Mesenchymal stem cell (in vitro differentiated cells and primary cell): ENCODE measurements at regions not wholly inside any gene's neighbourhood (a gene's known extent, or its start where the extent isn't known, plus 50 kb on each side); places are given as distances from the start of the nearest gene placed in this dataset.

Experiments
- DNase-seq: peaks from one replicate; pipeline ENCODE4 v3.0.0-alpha.2; 2013
- H2AFZ ChIP-seq: one replicate; pipeline ENCODE4 v1.6.1; 2013; ENCODE audit warnings: low read depth, mild to moderate bottlenecking, control low read depth, inconsistent platforms, low read length, moderate library complexity
- H2AK5ac ChIP-seq: 2 replicates; pipeline ENCODE4 v1.6.1; 2013; ENCODE audit warnings: low read length, moderate library complexity, mild to moderate bottlenecking, inconsistent platforms; ENCODE audit not compliant: severe bottlenecking
- H2BK120ac ChIP-seq: one replicate; pipeline ENCODE4 v1.6.1; 2013; ENCODE audit warnings: low read depth, mild to moderate bottlenecking, inconsistent platforms, low read length, moderate library complexity
- H2BK12ac ChIP-seq, 2 experiments: one replicate each; pipeline ENCODE4 v1.6.1; 2013; ENCODE audit warnings: inconsistent platforms in 2 of 2, low read length in 2 of 2, mild to moderate bottlenecking in 2 of 2, moderate library complexity in 2 of 2, control low read depth in 1 of 2
- H2BK15ac ChIP-seq: one replicate; pipeline ENCODE4 v1.6.1; 2013; ENCODE audit warnings: mild to moderate bottlenecking, low read depth, inconsistent platforms; ENCODE audit not compliant: poor library complexity, severe bottlenecking
- H2BK5ac ChIP-seq: 2 replicates; pipeline ENCODE4 v1.6.1; 2013; ENCODE audit warnings: low read depth, mild to moderate bottlenecking, low read length, control low read depth, inconsistent platforms; ENCODE audit not compliant: poor library complexity, severe bottlenecking
- H3K14ac ChIP-seq, 2 experiments: one replicate each; pipeline ENCODE4 v1.6.1; 2013; ENCODE audit warnings: inconsistent platforms in 2 of 2, low read length in 2 of 2, control low read depth in 1 of 2, mild to moderate bottlenecking in 1 of 2, moderate library complexity in 1 of 2
- H3K18ac ChIP-seq, 2 experiments: one replicate each; pipeline ENCODE4 v1.6.1; 2013; ENCODE audit warnings: inconsistent platforms in 2 of 2, low read length in 2 of 2, control low read depth in 1 of 2, low read depth in 1 of 2, mild to moderate bottlenecking in 1 of 2
- H3K23ac ChIP-seq, 2 experiments: one replicate each; pipeline ENCODE4 v1.6.1; 2013; ENCODE audit warnings: inconsistent platforms in 2 of 2, low read length in 2 of 2, mild to moderate bottlenecking in 2 of 2, moderate library complexity in 2 of 2, control low read depth in 1 of 2
- H3K27ac ChIP-seq: 2 replicates; pipeline ENCODE4 v1.5.1; 2013; ENCODE audit warnings: mild to moderate bottlenecking, moderate library complexity, low read length, control low read depth, inconsistent platforms; ENCODE audit not compliant: poor library complexity, severe bottlenecking
- H3K27me3 ChIP-seq, 2 experiments: 2 replicates each; pipeline versions ENCODE4 v1.6.1 to v1.7.0; 2013; ENCODE audit warnings: low read length in 2 of 2, mild to moderate bottlenecking in 2 of 2, moderate library complexity in 2 of 2, control low read depth in 1 of 2, inconsistent platforms in 1 of 2; ENCODE audit not compliant: control insufficient read depth in 1 of 2, insufficient read depth in 1 of 2
- H3K36me3 ChIP-seq, 2 experiments: 2 replicates each; pipeline versions ENCODE4 v1.6.1 to v1.7.0; 2013; ENCODE audit warnings: low read length in 2 of 2, control low read depth in 1 of 2, inconsistent platforms in 1 of 2, low read depth in 1 of 2, mild to moderate bottlenecking in 1 of 2; ENCODE audit not compliant: insufficient read depth in 2 of 2, control insufficient read depth in 1 of 2
- H3K4ac ChIP-seq, 2 experiments: one replicate each; pipeline ENCODE4 v1.6.1; 2013; ENCODE audit warnings: inconsistent platforms in 2 of 2, low read length in 2 of 2, mild to moderate bottlenecking in 2 of 2, moderate library complexity in 2 of 2, control low read depth in 1 of 2, low read depth in 1 of 2
- H3K4me1 ChIP-seq: 2 replicates; pipeline ENCODE4 v1.6.1; 2013; ENCODE audit warnings: low read depth, low read length, control low read depth; ENCODE audit not compliant: control insufficient read depth, insufficient read depth
- H3K4me2 ChIP-seq: 2 replicates; pipeline ENCODE4 v1.6.1; 2013; ENCODE audit warnings: low read length, mild to moderate bottlenecking, inconsistent platforms; ENCODE audit not compliant: poor library complexity, severe bottlenecking
- H3K4me3 ChIP-seq, 2 experiments: 2 replicates each; pipeline versions ENCODE4 v1.5.1 to v1.7.0; 2013; ENCODE audit warnings: low read length in 2 of 2, mild to moderate bottlenecking in 2 of 2, control low read depth in 1 of 2, low read depth in 1 of 2; ENCODE audit not compliant: insufficient read depth in 1 of 2
- H3K79me1 ChIP-seq: replicated peaks from 2 replicates; pipeline ENCODE4 v1.6.1; 2013; ENCODE audit warnings: mild to moderate bottlenecking, control low read depth, low read length, inconsistent platforms; ENCODE audit not compliant: poor library complexity, severe bottlenecking
- H3K9ac ChIP-seq: 2 replicates; pipeline ENCODE4 v1.7.0; 2013; ENCODE audit warnings: mild to moderate bottlenecking, low read length, moderate library complexity
- H3K9me3 ChIP-seq: 2 replicates; pipeline ENCODE4 v1.7.0; 2013; ENCODE audit warnings: mild to moderate bottlenecking, low read length; ENCODE audit not compliant: control insufficient read depth
- H4K8ac ChIP-seq: one replicate; pipeline ENCODE4 v1.6.1; 2013; ENCODE audit warnings: inconsistent platforms, mild to moderate bottlenecking, low read length, moderate library complexity
- H4K91ac ChIP-seq: one replicate; pipeline ENCODE4 v1.6.1; 2013; ENCODE audit warnings: mild to moderate bottlenecking, low read length, inconsistent platforms
- WGBS: methylation state at CpG from one replicate; pipeline ENCODE4 v1.1.7; 2013; ENCODE audit warnings: mixed read lengths; 5-methylcytosine and 5-hydroxymethylcytosine counted together

DNA sequence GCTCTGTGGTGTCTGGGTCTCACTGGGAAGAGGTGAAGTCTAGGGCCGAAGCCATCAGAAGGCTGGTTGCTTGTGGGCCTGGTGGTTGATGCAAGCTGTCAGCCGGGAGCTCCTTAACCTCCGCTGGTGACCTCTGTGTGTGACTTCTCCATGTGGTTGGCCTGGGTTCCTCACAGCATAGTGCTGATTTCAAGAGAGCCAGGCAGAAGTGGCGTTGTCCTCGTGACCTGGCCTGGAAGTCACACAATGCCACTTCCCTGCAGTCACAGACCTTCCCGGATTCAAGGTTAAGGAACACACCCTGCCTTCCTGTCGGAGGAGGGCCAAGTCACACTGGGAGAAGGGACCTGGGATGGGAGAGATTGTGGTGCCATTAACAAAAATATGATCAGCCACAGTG, 303.7 kb upstream of the HS6ST1 start:
- H2BK5ac ChIP-seq: no peak overlapping the region
- H2BK120ac ChIP-seq: no peak overlapping the region
- H2BK12ac ChIP-seq: no peak overlapping the region
- no peak overlapping the region for H4K8ac ChIP-seq
- no peak overlapping the region for H4K91ac ChIP-seq
- H3K23ac ChIP-seq: no peak overlapping the region
- H2AK5ac ChIP-seq: no peak overlapping the region
- no peak overlapping the region for H3K18ac ChIP-seq
- H3K4me3 ChIP-seq: no peak overlapping the region
- no peak overlapping the region for H3K27ac ChIP-seq
- peaks cover 18 to 31% of the 10 kb centered on the region in 2 experiments for H3K27me3 ChIP-seq
- no peak overlapping the region for H3K14ac ChIP-seq
- H2BK15ac ChIP-seq: no peak overlapping the region
- H3K4me2 ChIP-seq: no peak overlapping the region
- H3K36me3 ChIP-seq: no peaks in the 10 kb centered on the region
- no peaks in the 10 kb centered on the region for H3K79me1 ChIP-seq
- H3K9ac ChIP-seq: no peak overlapping the region
- WGBS: 89% methylated on average over 6 of the region's 7 CpGs
- no peak overlapping the region for H3K4ac ChIP-seq
- H2AFZ ChIP-seq: no peak overlapping the region
- peaks cover 13% of the 10 kb centered on the region for H3K4me1 ChIP-seq
- H3K9me3 ChIP-seq: no peaks in the 10 kb centered on the region
- DNase-seq: no peak

GRCh38 chr2:128622955-128623620, 304.4 kb upstream of the HS6ST1 start:
- peaks cover 21 to 33% of the 10 kb centered on the region in 2 experiments for H3K27me3 ChIP-seq
- H3K18ac ChIP-seq: peak overlapping the region in 1 of 2 experiments; percentile 9
- H4K91ac ChIP-seq: no peak overlapping the region
- no peak overlapping the region for H2BK5ac ChIP-seq
- peaks cover 13% of the 10 kb centered on the region for H3K4me1 ChIP-seq
- H2AFZ ChIP-seq: no peak overlapping the region
- peak overlapping the region in 1 of 2 experiments; percentile 57 for H3K14ac ChIP-seq
- no peak overlapping the region for H3K4ac ChIP-seq
- H4K8ac ChIP-seq: no peak overlapping the region
- no peak overlapping the region for H2AK5ac ChIP-seq
- no peaks in the 10 kb centered on the region for H3K36me3 ChIP-seq
- WGBS: 95% methylated on average over 13 of the region's 13 CpGs
- H3K9ac ChIP-seq: no peak overlapping the region
- no peak overlapping the region for H2BK12ac ChIP-seq
- H3K23ac ChIP-seq: no peak overlapping the region
- H3K79me1 ChIP-seq: no peaks in the 10 kb centered on the region
- H3K4me3 ChIP-seq: no peak overlapping the region
- H3K9me3 ChIP-seq: no peaks in the 10 kb centered on the region
- H2BK15ac ChIP-seq: no peak overlapping the region
- no peak overlapping the region for H3K27ac ChIP-seq
- H2BK120ac ChIP-seq: no peak overlapping the region
- H3K4me2 ChIP-seq: no peak overlapping the region
- no peak for DNase-seq

GRCh38 chr2:128623776-128624761, 305.4 kb upstream of the HS6ST1 start:
- Histone ChIP-seq H3K23ac (no peak overlapping the region), H4K8ac (peak overlapping the region; percentile 16), H3K4me3 (peak overlapping the region in 1 of 2 experiments; percentile 31), H3K4ac (no peak overlapping the region), H2BK5ac (no peak overlapping the region), H3K18ac (peak overlapping the region in 1 of 2 experiments; percentile 49), H2BK120ac (no peak overlapping the region), H2AK5ac (no peak overlapping the region), H3K4me2 (no peak overlapping the region), H2BK15ac (no peak overlapping the region), H2AFZ (no peak overlapping the region), H3K27ac (no peak overlapping the region), H3K79me1 (no peaks in the 10 kb centered on the region), H3K27me3 (peaks cover 21 to 36% of the 10 kb centered on the region in 2 experiments), H3K36me3 (no peaks in the 10 kb centered on the region), H3K9ac (peak overlapping the region; percentile 29), H4K91ac (no peak overlapping the region), H3K14ac (peak overlapping the region in 1 of 2 experiments; percentile 61), H3K9me3 (no peaks in the 10 kb centered on the region), H3K4me1 (peaks cover 13% of the 10 kb centered on the region), H2BK12ac (peak overlapping the region in 1 of 2 experiments; percentile 21)
- peak; percentile 57 for DNase-seq
- 90% methylated on average over 18 of the region's 18 CpGs for WGBS

DNA sequence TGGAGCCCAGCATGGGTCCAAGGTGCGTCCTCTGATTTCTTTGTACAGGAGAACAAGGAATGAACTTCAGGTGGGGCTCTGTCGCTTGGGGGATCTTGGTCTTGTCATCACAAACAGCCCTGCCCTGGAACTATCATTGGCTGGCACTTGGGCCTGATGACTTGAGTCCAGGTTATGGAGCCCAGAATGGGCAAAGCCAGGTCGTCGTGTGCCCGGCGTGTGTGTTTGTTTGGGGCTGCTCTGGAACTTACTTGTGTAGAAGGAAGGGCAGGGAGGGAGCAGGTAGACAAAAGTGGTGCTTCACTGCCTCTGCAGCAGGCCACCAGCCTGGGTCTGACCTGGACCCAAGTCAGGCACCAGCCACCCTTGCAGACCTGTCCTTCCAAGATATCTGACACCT, 306.3 kb upstream of the HS6ST1 start:
- Histone ChIP-seq H2BK12ac (no peak overlapping the region), H3K4me1 (peaks cover 13% of the 10 kb centered on the region), H3K14ac (no peak overlapping the region), H3K9ac (no peak overlapping the region), H3K27ac (no peak overlapping the region), H3K27me3 (peaks cover 21 to 38% of the 10 kb centered on the region in 2 experiments), H2AFZ (no peak overlapping the region), H3K4ac (no peak overlapping the region), H2BK120ac (no peak overlapping the region), H3K4me2 (no peak overlapping the region), H3K18ac (no peak overlapping the region), H2AK5ac (no peak overlapping the region), H3K9me3 (no peaks in the 10 kb centered on the region), H4K8ac (no peak overlapping the region), H4K91ac (no peak overlapping the region), H3K79me1 (no peaks in the 10 kb centered on the region), H3K4me3 (no peak overlapping the region), H3K36me3 (no peaks in the 10 kb centered on the region), H3K23ac (no peak overlapping the region), H2BK5ac (no peak overlapping the region), H2BK15ac (no peak overlapping the region)
- no peak for DNase-seq
- WGBS: 94% methylated on average over 6 of the region's 6 CpGs
